K562 (cell line): ENCODE measurements at regions not wholly inside any gene's neighbourhood (a gene's known extent, or its start where the extent isn't known, plus 50 kb on each side); places are given as distances from the start of the nearest gene placed in this dataset.

Experiments used
- ATAC-seq: fragments of 200-7000 bp; cut with Tn5 transposase; 3 replicates; pipeline ENCODE4 v1.9.1; 2020; ENCODE audit warnings: moderate library complexity
- BruUV-seq: library from RNA; stranded (reverse); fragments of 400-500 nt; replicated peaks from 2 replicates; lab custom pipeline; 2021; lab: Mats Ljungman, UMichigan
- CTCF ChIA-PET: fragments of 300-600 bp; formaldehyde crosslinking; extraction: SDS; loops from one replicate; lab custom pipeline; 2021; ENCODE audit warnings: low intra/inter-chr PET ratio; lab: Yijun Ruan, JAX
- POLR2A ChIA-PET: fragments of 300-600, 350-650 bp; sonication (Branson Sonifier 250); formaldehyde crosslinking; extraction: SDS; loops from one replicate; lab custom pipeline; 2021; ENCODE audit warnings: antibody characterized with exemption, inconsistent platforms; lab: Yijun Ruan, JAX
- DNase-seq, 4 experiments: peaks; one replicate each; pipeline versions ENCODE4 v3.0.0 to v3.0.0-alpha.2; 2011 to 2018; ENCODE audit warnings: low spot score in 3 of 4, mixed read lengths in 3 of 4; ENCODE audit errors: extremely low read depth in 1 of 4
- FAIRE-seq: peaks from 2 replicates; lab custom pipeline; 2011; peaks lifted over from hg19 to GRCh38; lab: Jason Lieb, UNC
- H2AFZ ChIP-seq: 2 replicates; pipeline ENCODE4 v1.6.0; 2011; ENCODE audit warnings: low read depth, low read length, control low read depth, inconsistent platforms
- H3K27ac ChIP-seq: fragments of 200-600 bp; 3 replicates; pipeline ENCODE4 v1.8.0; 2011; ENCODE audit warnings: low read depth, mild to moderate bottlenecking, control low read depth, inconsistent platforms, low read length, moderate library complexity, mixed read lengths; ENCODE audit errors: extremely low read depth
- H3K27me3 ChIP-seq, 2 experiments: fragments of 300-600 bp in 1 of 2; 2 replicates in 1 of 2; 3 replicates in 1 of 2; pipeline versions ENCODE4 v1.6.0 to v1.8.0; 2011; ENCODE audit warnings: inconsistent platforms in 2 of 2, low read length in 2 of 2, mild to moderate bottlenecking in 1 of 2, mixed read lengths in 1 of 2, moderate library complexity in 1 of 2; ENCODE audit not compliant: control insufficient read depth in 2 of 2, insufficient read depth in 2 of 2
- H3K36me3 ChIP-seq: fragments of 300-600 bp; 3 replicates; pipeline ENCODE4 v1.8.0; 2011; ENCODE audit warnings: mild to moderate bottlenecking, low read length, inconsistent platforms; ENCODE audit not compliant: control insufficient read depth, insufficient read depth
- H3K4me1 ChIP-seq, 2 experiments: fragments of 200-600 bp in 1 of 2; replicated peaks in 1 of 2; 2 replicates in 1 of 2; 3 replicates in 1 of 2; pipeline versions ENCODE4 v1.5.1 to v1.8.0; 2011; ENCODE audit warnings: inconsistent platforms in 2 of 2, low read length in 2 of 2, mild to moderate bottlenecking in 1 of 2, mixed read lengths in 1 of 2, moderate library complexity in 1 of 2; ENCODE audit not compliant: control insufficient read depth in 2 of 2, insufficient read depth in 2 of 2
- H3K4me2 ChIP-seq: 2 replicates; pipeline ENCODE4 v1.6.1; 2011; ENCODE audit warnings: low read length, control low read depth, inconsistent platforms, mixed read lengths; ENCODE audit not compliant: insufficient read depth
- H3K4me3 ChIP-seq: fragments of 200-600 bp; sonication (generic), shearing (Covaris generic); 2 replicates; pipeline ENCODE4 v1.5.1; 2016; ENCODE audit warnings: control low read depth, inconsistent platforms
- H3K79me2 ChIP-seq: fragments of 200-600 bp; 3 replicates; pipeline ENCODE4 v1.8.0; 2011; ENCODE audit warnings: low read length, inconsistent platforms; ENCODE audit not compliant: control insufficient read depth, insufficient read depth
- H3K9ac ChIP-seq, 2 experiments: 2 replicates each; pipeline versions ENCODE4 v1.6.0 to v1.6.1; 2011; ENCODE audit warnings: low read depth in 2 of 2, low read length in 2 of 2, control low read depth in 1 of 2, inconsistent platforms in 1 of 2, mild to moderate bottlenecking in 1 of 2, mixed read lengths in 1 of 2; ENCODE audit not compliant: insufficient read depth in 1 of 2
- H3K9me1 ChIP-seq: one replicate; pipeline ENCODE4 v1.6.0; 2011; ENCODE audit warnings: inconsistent platforms, mild to moderate bottlenecking, low read length, moderate library complexity; ENCODE audit not compliant: control insufficient read depth, insufficient read depth
- H3K9me3 ChIP-seq: replicated peaks from 2 replicates; pipeline ENCODE4 v1.5.1; 2011; ENCODE audit warnings: low read depth, low read length, inconsistent platforms; ENCODE audit not compliant: control insufficient read depth, insufficient read depth
- H4K20me1 ChIP-seq: replicated peaks from 2 replicates; pipeline ENCODE4 v1.6.1; 2011; ENCODE audit warnings: low read length, inconsistent platforms, mixed read lengths; ENCODE audit not compliant: control insufficient read depth, insufficient read depth
- NR0B1 ChIP-seq: fragments of 450-650 bp; IDR thresholded peaks from one replicate; pipeline ENCODE4 v1.6.1; 2018; ENCODE audit warnings: mild to moderate bottlenecking, moderate library complexity; ENCODE audit not compliant: partially characterized antibody
- RAD21 ChIP-seq, 2 experiments: fragments of 250-450 bp in 1 of 2; fragments of 450-650 bp in 1 of 2; sonication (Bioruptor Pico) in 1 of 2; formaldehyde crosslinking in 1 of 2; IDR thresholded peaks in 1 of 2; conservative IDR thresholded peaks in 1 of 2; 2 replicates each; pipeline versions ENCODE4 v1.4.0 to v1.8.0; 2020 to 2022; ENCODE audit warnings: mild to moderate bottlenecking in 2 of 2, moderate library complexity in 1 of 2
- RFX5 ChIP-seq: IDR thresholded peaks from 2 replicates; pipeline ENCODE4 v1.6.1; 2011; ENCODE audit warnings: low read depth, mild to moderate bottlenecking, improper control_type of control experiment, low read length
- RUNX1 ChIP-seq: sonication (generic); IDR thresholded peaks from 2 replicates; pipeline ENCODE4 v1.6.1; 2016; ENCODE audit warnings: antibody characterized with exemption, low read depth
- SMAD3 ChIP-seq: fragments of 450-650 bp; formaldehyde crosslinking; conservative IDR thresholded peaks from 2 replicates; pipeline ENCODE4 v1.4.0; 2020; ENCODE audit warnings: mild to moderate bottlenecking
- TSC22D4 ChIP-seq: fragments of 450-650 bp; IDR thresholded peaks from 2 replicates; pipeline ENCODE4 v1.6.1; 2016; ENCODE audit warnings: missing genetic modification characterization, missing biosample characterization, control low read depth
- ZBTB8A ChIP-seq: fragments of 450-650 bp; IDR thresholded peaks from 2 replicates; pipeline ENCODE4 v1.6.1; 2018; ENCODE audit warnings: mild to moderate bottlenecking, moderate library complexity; ENCODE audit not compliant: partially characterized antibody
- ZNF140 ChIP-seq: fragments of 250-450 bp; sonication (Bioruptor Pico); IDR thresholded peaks from 2 replicates; pipeline ENCODE4 v1.8.0; 2021; ENCODE audit warnings: moderate library complexity, mild to moderate bottlenecking, inconsistent platforms
- ZNF197 ChIP-seq: fragments of 200-800 bp; sonication (Bioruptor generic); IDR thresholded peaks from 2 replicates; pipeline ENCODE4 v1.6.1; 2016; ENCODE audit warnings: low read depth, missing genetic modification characterization, missing compliant biosample characterization
- ZNF384 ChIP-seq: IDR thresholded peaks from 2 replicates; pipeline ENCODE4 v1.6.1; 2012; ENCODE audit warnings: low read depth, low read length, improper control_type of control experiment
- WGBS: fragments of 100-300 bp; shearing (Covaris generic); methylation state at CpG from one replicate; pipeline ENCODE4 v1.1.6; 2016; ENCODE audit warnings: low coverage, mixed read lengths; ENCODE audit not compliant: insufficient coverage; ENCODE audit errors: missing lambda C conversion rate; 5-methylcytosine and 5-hydroxymethylcytosine counted together
- in situ Hi-C: fragments of 300-500 bp; cut with MboI; formaldehyde crosslinking; loops from 4 replicates; pipeline ENCODE4 v1.15.0; 2018; ENCODE audit warnings: inconsistent platforms, mixed read lengths
- intact Hi-C: fragments of 100-400 bp; cut with micrococcal nuclease; formaldehyde crosslinking; loops from 2 replicates; pipeline ENCODE4 v1.14.2; 2022
- TF ChIP-seq, protein P1 (sequence below): fragments of 250-450 bp; sonication (Bioruptor Pico); IDR thresholded peaks from 2 replicates; pipeline ENCODE4 v1.5.0; 2021; ENCODE audit warnings: mild to moderate bottlenecking, moderate library complexity
- TF ChIP-seq, protein P2 (sequence below): fragments of 250-450 bp; sonication (Bioruptor Pico); IDR thresholded peaks from 2 replicates; pipeline ENCODE4 v1.8.0; 2021; ENCODE audit warnings: borderline replicate concordance, mild to moderate bottlenecking, moderate library complexity; ENCODE audit not compliant: poor library complexity, severe bottlenecking

DNA sequence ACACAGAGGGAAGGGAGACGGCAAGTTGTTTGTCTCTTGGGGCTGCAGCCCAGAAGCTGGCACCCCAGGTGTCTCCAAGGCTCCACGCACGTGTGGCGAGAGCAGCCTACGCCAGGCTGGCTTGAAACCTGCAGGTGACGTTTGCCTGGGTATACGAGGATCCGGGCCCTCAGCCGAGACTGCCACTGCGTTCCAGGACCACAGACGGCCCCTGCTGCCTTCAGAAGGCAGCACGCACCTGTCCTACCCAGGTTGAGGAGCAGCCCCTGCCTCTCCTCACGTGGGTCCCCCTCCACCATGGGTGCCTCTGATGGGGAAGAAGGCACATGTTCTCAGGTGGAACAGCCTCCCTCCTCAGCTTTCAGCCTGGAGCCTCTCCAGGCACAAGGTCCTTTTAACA, 75.3 kb upstream of the PRR20G start:
- intact Hi-C loops (no loop called here), in situ Hi-C loops (no loop called here)
- Histone ChIP-seq H3K4me3 (no peak overlapping the region), H3K9me3 (no peaks in the 10 kb centered on the region), H2AFZ (no peak overlapping the region), H4K20me1 (no peaks in the 10 kb centered on the region), H3K27me3 (no peaks in the 10 kb centered on the region; a peak in 1 of 5 replicates), H3K9ac (no peak overlapping the region), H3K9me1 (no peaks in the 10 kb centered on the region), H3K36me3 (no peaks in the 10 kb centered on the region)
- CTCF ChIA-PET: no interaction called here
- WGBS: 0% methylated on average over 7 of the region's 13 CpGs
- ATAC-seq (no peak), FAIRE-seq (no peak)
- no TSS peak for BruUV-seq
- TF ChIP-seq ZBTB8A: no peak
- TF ChIP-seq SMAD3 (CRISPR knock-in tag): no peak
- no peak for TF ChIP-seq RUNX1
- TF ChIP-seq NR0B1: no peak
- TF ChIP-seq TSC22D4: no peak
- no peak for TF ChIP-seq RFX5
- TF ChIP-seq, protein P1, sequence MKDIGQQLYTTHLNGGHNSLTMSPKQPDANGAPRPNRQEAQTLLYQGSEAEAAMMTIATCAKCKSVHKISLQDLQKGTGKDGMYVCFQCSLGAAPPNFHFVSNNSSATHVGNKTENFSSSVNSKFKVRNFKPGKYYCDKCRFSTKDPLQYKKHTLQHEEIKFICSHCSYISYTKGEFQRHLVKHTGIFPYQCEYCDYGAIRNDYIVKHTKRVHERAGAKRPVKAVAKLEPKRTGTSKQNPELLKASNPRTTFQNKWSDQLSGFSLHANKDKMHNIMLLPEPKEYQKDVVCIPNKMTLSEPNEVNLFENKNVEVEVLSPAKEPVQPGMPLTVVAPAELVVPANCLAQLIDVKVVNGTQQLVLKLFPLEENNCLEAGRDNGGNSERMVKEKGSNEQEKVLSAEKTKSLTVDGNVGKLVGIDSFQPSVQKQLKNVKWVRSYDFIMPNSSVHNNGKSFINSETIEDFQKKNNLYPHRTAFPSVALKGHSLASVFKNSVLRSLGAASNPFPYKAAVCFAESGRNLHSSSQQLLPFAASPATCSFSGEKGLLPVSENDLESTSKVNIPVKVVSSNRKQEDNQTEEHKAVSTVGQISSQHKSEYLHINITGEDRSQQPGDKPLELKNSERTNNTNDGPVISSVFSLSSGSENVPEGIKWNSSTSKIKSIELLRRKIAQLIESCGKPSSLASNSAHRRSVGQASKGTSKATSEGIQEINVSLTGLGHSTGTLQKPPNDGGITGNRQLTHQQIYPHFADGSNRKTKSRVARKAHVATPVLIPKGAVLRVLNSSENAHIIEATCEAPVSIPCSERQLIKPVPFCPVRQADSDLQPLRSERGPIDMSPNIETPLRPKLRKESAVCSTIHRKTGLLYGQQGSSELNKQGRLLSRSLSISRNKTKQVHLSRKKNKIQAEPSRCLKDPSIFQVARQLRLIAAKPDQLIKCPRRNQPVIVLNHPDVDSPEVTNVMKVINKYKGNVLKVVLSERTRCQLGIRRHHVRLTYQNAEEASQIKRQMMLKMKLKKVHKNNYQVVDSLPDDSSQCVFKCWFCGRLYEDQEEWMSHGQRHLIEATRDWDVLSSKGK (CRISPR knock-in tag): no peak
- TF ChIP-seq, protein P2, sequence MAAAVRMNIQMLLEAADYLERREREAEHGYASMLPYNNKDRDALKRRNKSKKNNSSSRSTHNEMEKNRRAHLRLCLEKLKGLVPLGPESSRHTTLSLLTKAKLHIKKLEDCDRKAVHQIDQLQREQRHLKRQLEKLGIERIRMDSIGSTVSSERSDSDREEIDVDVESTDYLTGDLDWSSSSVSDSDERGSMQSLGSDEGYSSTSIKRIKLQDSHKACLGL (CRISPR knock-in tag): no peak
- no peak for TF ChIP-seq RAD21 (CRISPR knock-in tag; conservative IDR thresholded peaks at IDR 0.05 in 1 of 2, IDR thresholded peaks at IDR 0.05 in 1 of 2)
- TF ChIP-seq ZNF384: no peak
- no peak for TF ChIP-seq ZNF140
- TF ChIP-seq ZNF197 (CRISPR knock-in tag): no peak
- TF ChIP-seq, all 486 proteins: peak for 0
- H3K79me2 ChIP-seq: no peaks in the 10 kb centered on the region
- POLR2A ChIA-PET: no interaction called here
- no peak overlapping the region for H3K27ac ChIP-seq
- no peak for DNase-seq
- H3K4me1 ChIP-seq: no peaks in the 10 kb centered on the region
- H3K4me2 ChIP-seq: no peak overlapping the region
